ENCODE measurements at regions not wholly inside any gene's neighbourhood (a gene's known extent, or its start where the extent isn't known, plus 50 kb on each side); places are given as distances from the start of the nearest gene placed in this dataset.

- DNase-seq = no peak
Measured at GRCh38 chr1:71170925-71171324, 90.1 kb upstream of the ZRANB2 start.

- DNase-seq = no peak
Measured at GRCh38 chr1:71167505-71167904, 86.7 kb upstream of the ZRANB2 start.

GRCh38 chr1:71166178-71167173, 85.6 kb upstream of the ZRANB2 start:
- no peak for DNase-seq

- DNase-seq = no peak
Measured at GRCh38 chr1:71157715-71158114, 76.9 kb upstream of the ZRANB2 start.

- no peak for DNase-seq
Measured at GRCh38 chr1:71157151-71157550, 76.3 kb upstream of the ZRANB2 start.

GRCh38 chr1:71156590-71156989, 75.8 kb upstream of the ZRANB2 start:
- DNase-seq = no peak

- no peak for DNase-seq
Measured at GRCh38 chr1:71154429-71154828, 73.6 kb upstream of the ZRANB2 start.

- no peak for DNase-seq
Measured at GRCh38 chr1:71153826-71154225, 73.0 kb upstream of the ZRANB2 start.

- no peak for DNase-seq
Measured at GRCh38 chr1:71147637-71148360, 67.0 kb upstream of the ZRANB2 start.

- DNase-seq = no peak
Measured at GRCh38 chr1:71135571-71135970, 54.7 kb upstream of the ZRANB2 start.

Data from hematopoietic multipotent progenitor cell treated with erythropoietin and hydrocortisone succinate and interleukin-3 and kit ligand, for 4 days (in vitro differentiated cells).